NCI-H2196 treated with DMSO at 0.1 percent for 48 hours (cell line): ENCODE measurements at regions not wholly inside any gene's neighbourhood (a gene's known extent, or its start where the extent isn't known, plus 50 kb on each side); places are given as distances from the start of the nearest gene placed in this dataset.
"Not testable (repeated sequence)": the region's sequence is repeated elsewhere in the genome, so short reads cannot be mapped to it uniquely, and the experiment has no call there.

Experiments used
- DNase-seq: peaks from one replicate; lab custom pipeline; 2025; ENCODE audit not compliant: unreplicated experiment; lab: John Stamatoyannopoulos, UW

- no peak for DNase-seq
Measured at GRCh38 chr19:28465371-28466086, 747.4 kb downstream of the UQCRFS1 start.

- no peak for DNase-seq
Measured at GRCh38 chr19:28463493-28464053, 749.4 kb downstream of the UQCRFS1 start.

GRCh38 chr19:28457620-28458019 lies 755.3 kb downstream of the UQCRFS1 start:
- no peak for DNase-seq

- no peak for DNase-seq
Measured at GRCh38 chr19:28456708-28457320, 756.1 kb downstream of the UQCRFS1 start.

- no peak for DNase-seq
Measured at GRCh38 chr19:28456252-28456651, 756.7 kb downstream of the UQCRFS1 start.

- no peak for DNase-seq
Measured at GRCh38 chr19:28454083-28454482, 758.9 kb downstream of the UQCRFS1 start.

GRCh38 chr19:28453420-28453819 lies 759.5 kb downstream of the UQCRFS1 start:
- DNase-seq: no peak

GRCh38 chr19:28449803-28450202 lies 763.1 kb downstream of the UQCRFS1 start:
- DNase-seq: no peak

- no peak for DNase-seq
Measured at GRCh38 chr19:28446511-28446910, 766.4 kb downstream of the UQCRFS1 start.

GRCh38 chr19:28445826-28446225 lies 767.1 kb downstream of the UQCRFS1 start:
- no peak for DNase-seq

- no peak for DNase-seq
Measured at GRCh38 chr19:28444362-28444761, 768.6 kb downstream of the UQCRFS1 start.

- DNase-seq: no peak
Measured at GRCh38 chr19:28443361-28443760, 769.6 kb downstream of the UQCRFS1 start.

GRCh38 chr19:28437390-28438346 lies 775.3 kb downstream of the UQCRFS1 start:
- peak; percentile 89 for DNase-seq

GRCh38 chr19:28436320-28436719 lies 776.6 kb downstream of the UQCRFS1 start:
- DNase-seq: peak; percentile 69

GRCh38 chr19:28435551-28436271 lies 777.2 kb downstream of the UQCRFS1 start:
- DNase-seq: no peak

- DNase-seq: not testable (repeated sequence)
Measured at GRCh38 chr19:28434794-28435193, 778.2 kb downstream of the UQCRFS1 start.

- DNase-seq: not testable (repeated sequence)
Measured at GRCh38 chr19:28434365-28434764, 778.6 kb downstream of the UQCRFS1 start.

GRCh38 chr19:28433166-28433565 lies 779.8 kb downstream of the UQCRFS1 start:
- not testable (repeated sequence) for DNase-seq

- no peak for DNase-seq
Measured at GRCh38 chr19:28430214-28430613, 782.7 kb downstream of the UQCRFS1 start.

GRCh38 chr19:28429356-28429755 lies 783.6 kb downstream of the UQCRFS1 start:
- DNase-seq: no peak
